Left ventricle myocardium inferior (tissue), 1 donor: ENCODE measurements at regions not wholly inside any gene's neighbourhood (a gene's known extent, or its start where the extent isn't known, plus 50 kb on each side); places are given as distances from the start of the nearest gene placed in this dataset.
A peak's percentile ranks its signal among the peaks of the same experiment; 100 is the strongest.

ENCODE experiments used
- DNase-seq: peaks from one replicate; pipeline ENCODE4 v3.0.0-alpha.2; 2020
- H3K27ac ChIP-seq: fragments of 200-600 bp; replicated peaks from 2 replicates; pipeline ENCODE4 v1.8.0; 2021
- H3K27me3 ChIP-seq: fragments of 200-600 bp; 2 replicates; pipeline ENCODE4 v1.8.0; 2021; ENCODE audit warnings: low read depth
- H3K36me3 ChIP-seq: fragments of 200-600 bp; 2 replicates; pipeline ENCODE4 v1.8.0; 2021
- H3K4me1 ChIP-seq: fragments of 200-600 bp; 2 replicates; pipeline ENCODE4 v1.8.0; 2021
- H3K4me3 ChIP-seq: fragments of 200-600 bp; 2 replicates; pipeline ENCODE4 v1.8.0; 2021; ENCODE audit warnings: mild to moderate bottlenecking, moderate library complexity
- H3K9me3 ChIP-seq: fragments of 200-600 bp; replicated peaks from 2 replicates; pipeline ENCODE4 v1.8.0; 2021
- intact Hi-C: fragments of 100-400 bp; cut with micrococcal nuclease; formaldehyde crosslinking; loops from one replicate; pipeline ENCODE4 v1.11.0; 2022
- TF ChIP-seq, protein P1 (sequence below): fragments of 200-600 bp; IDR thresholded peaks from 2 replicates; pipeline ENCODE4 v1.8.0; 2021; ENCODE audit warnings: antibody characterized with exemption, mild to moderate bottlenecking, borderline replicate concordance
- donor health status: DM: no; HTN: yes; CAD: no; lungs with severe emphysema.

DNA sequence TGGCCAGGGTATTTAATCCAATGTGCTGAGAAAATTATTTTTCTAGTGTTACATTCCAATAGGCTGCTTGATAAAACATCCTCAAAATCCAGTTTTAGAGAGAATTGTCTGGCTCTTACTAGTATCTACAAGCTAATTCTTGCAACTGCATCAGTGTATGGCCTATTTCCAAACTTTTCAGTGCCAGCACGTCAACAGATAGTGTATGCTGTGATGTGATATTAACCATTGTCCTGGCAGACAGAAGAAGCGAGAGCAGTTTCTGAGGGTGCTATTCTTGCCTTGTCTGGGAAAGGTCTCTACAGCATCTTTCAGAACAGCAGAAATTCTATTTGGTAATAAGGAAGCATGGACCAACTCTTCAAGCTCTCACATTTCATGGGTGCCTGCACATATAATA lies 174.2 kb upstream of the CDH12 start:
- peak overlapping the region; percentile 83 for H3K27ac ChIP-seq
- intact Hi-C loops, result no loop called here
- DNase-seq, result no peak

DNA sequence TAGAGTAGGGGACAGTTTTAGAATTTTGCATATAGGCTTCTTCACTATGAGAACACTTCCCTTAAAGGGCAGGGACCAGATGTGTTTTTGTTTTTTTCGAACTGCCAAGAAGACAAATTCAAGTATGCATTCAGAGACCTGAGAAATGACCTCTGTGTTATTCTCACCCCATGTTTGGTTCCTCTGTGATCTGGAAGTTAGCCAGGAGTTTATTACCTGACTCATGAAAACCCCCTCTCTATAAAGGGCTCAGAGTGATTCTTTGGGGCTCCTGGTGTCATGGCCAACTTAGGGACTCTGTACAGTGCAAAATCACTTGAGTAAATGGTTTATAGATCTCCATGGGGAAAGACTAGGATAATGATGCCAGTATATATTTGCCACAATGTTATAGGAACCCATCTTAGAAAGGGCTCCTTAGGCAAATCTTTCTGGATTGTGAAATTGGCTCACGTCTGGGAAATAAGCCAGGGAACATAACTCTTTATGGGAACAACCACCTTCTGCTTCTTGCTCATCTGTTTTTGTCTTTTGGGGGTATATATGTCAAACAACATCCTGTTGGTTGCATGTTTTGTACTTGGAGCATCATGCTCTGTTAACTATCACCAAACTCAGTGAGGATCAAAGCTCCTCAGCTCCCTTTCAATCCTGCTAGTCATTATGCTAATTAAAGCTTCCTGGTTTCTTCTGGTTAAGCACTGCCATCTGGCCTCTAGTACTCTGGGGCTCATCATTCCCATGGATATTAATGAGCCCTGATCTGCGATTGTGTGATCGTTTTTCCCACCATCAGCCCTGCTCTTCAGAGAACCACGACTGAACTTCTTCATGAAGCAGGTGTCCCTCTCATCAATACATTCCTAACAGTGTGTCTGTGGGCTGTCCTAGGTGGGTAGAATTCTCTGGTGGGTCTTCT lies 173.4 kb upstream of the CDH12 start:
- no peaks in the 10 kb centered on the region for H3K9me3 ChIP-seq
- intact Hi-C loops, result no loop called here
- H3K27ac ChIP-seq, result peak overlapping the region; percentile 83
- H3K4me1 ChIP-seq, result peaks cover 21% of the 10 kb centered on the region
- H3K4me3 ChIP-seq, result no peak overlapping the region
- DNase-seq, result no peak
- no peaks in the 10 kb centered on the region for H3K36me3 ChIP-seq
- TF ChIP-seq, protein P1, sequence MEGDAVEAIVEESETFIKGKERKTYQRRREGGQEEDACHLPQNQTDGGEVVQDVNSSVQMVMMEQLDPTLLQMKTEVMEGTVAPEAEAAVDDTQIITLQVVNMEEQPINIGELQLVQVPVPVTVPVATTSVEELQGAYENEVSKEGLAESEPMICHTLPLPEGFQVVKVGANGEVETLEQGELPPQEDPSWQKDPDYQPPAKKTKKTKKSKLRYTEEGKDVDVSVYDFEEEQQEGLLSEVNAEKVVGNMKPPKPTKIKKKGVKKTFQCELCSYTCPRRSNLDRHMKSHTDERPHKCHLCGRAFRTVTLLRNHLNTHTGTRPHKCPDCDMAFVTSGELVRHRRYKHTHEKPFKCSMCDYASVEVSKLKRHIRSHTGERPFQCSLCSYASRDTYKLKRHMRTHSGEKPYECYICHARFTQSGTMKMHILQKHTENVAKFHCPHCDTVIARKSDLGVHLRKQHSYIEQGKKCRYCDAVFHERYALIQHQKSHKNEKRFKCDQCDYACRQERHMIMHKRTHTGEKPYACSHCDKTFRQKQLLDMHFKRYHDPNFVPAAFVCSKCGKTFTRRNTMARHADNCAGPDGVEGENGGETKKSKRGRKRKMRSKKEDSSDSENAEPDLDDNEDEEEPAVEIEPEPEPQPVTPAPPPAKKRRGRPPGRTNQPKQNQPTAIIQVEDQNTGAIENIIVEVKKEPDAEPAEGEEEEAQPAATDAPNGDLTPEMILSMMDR, result no peak
- no peaks in the 10 kb centered on the region for H3K27me3 ChIP-seq

More for the DNA sequence above, 174.2 kb upstream of the CDH12 start:
- Histone ChIP-seq H3K4me1 (peaks cover 21% of the 10 kb centered on the region), H3K27me3 (no peaks in the 10 kb centered on the region), H3K36me3 (no peaks in the 10 kb centered on the region), H3K9me3 (no peaks in the 10 kb centered on the region), H3K4me3 (no peak overlapping the region)
- TF ChIP-seq, protein P1, result no peak

DNA sequence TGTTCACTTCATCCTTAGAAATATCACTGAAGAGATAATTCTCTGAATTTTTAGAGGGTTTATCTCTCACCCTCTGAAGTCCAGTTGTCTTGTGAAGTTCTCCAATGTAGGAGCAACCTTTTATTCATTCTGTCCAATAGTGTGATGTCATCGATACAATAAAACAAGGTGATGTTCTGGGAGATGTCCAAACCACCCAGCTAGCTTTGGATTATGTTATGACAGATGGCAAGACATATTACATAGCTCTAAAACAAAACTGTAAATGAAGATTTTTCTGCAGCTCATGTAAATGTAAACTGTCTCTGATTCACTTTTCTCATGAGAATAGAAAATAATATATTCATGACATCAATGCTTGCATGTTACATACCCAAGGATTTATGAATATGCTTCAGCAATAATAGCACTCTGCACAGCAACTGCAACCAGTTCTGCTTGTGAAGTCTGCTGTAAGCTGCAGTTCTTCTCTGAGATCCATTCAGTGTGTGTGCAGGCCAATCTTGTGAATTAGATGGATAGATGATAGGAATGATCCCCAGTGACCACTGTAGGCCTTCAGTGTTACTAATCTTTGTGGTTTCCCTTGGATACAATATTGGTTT lies 172.6 kb upstream of the CDH12 start:
- Histone ChIP-seq H3K36me3 (no peaks in the 10 kb centered on the region), H3K4me1 (peaks cover 21% of the 10 kb centered on the region), H3K27ac (peak overlapping the region; percentile 83), H3K27me3 (no peaks in the 10 kb centered on the region), H3K4me3 (no peak overlapping the region), H3K9me3 (no peaks in the 10 kb centered on the region)
- TF ChIP-seq, protein P1, result no peak
- no peak for DNase-seq
- intact Hi-C loops, result no loop called here

DNA sequence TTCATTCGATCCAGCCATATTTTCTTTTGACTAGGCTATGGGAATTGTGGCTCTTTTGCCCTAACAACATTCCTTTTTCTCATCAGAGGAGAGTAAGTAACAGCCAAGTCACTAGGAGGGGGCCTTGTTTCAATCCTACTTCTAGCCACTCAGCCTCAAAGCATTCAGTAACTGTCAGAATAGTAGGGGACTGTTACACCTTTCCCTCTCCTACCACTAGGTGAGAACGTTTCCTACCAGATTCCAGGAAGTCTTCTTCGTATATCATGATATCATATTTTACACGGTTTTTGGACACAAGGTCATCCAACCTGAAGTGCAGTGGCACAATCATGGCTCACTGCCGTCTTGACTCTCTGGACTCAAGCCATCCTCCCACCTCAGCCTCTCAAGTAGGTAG lies 171.3 kb upstream of the CDH12 start:
- Histone ChIP-seq H3K36me3 (no peaks in the 10 kb centered on the region), H3K4me1 (peaks cover 21% of the 10 kb centered on the region), H3K9me3 (no peaks in the 10 kb centered on the region), H3K4me3 (no peak overlapping the region), H3K27ac (no peak overlapping the region), H3K27me3 (no peaks in the 10 kb centered on the region)
- TF ChIP-seq, protein P1, result no peak
- intact Hi-C loops, result no loop called here
- DNase-seq, result no peak

DNA sequence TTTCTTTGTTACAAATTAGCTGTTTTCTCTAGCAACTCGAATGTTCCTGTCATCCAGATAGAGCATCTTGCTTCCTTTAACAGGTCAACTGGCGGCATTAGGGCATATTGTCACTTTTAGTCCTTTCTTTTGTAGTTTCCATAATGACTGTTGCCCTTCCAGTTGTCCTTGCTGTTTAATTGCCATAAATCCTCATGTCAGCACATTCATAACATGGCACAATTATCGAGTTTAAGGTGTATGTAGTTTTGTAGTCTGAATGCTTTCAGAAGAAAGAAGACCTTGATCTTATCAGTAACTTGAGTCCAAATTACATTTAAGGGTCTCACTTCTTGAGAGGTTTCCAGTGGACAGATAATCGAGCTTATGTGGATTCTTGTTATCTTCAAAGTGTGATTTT lies 161.7 kb upstream of the CDH12 start:
- Histone ChIP-seq H3K4me3 (no peak overlapping the region), H3K4me1 (no peaks in the 10 kb centered on the region), H3K36me3 (no peaks in the 10 kb centered on the region), H3K9me3 (no peaks in the 10 kb centered on the region), H3K27ac (no peak overlapping the region), H3K27me3 (no peaks in the 10 kb centered on the region)
- TF ChIP-seq, protein P1, result no peak
- no peak for DNase-seq
- intact Hi-C loops, result no loop called here
